ENCODE measurements at regions not wholly inside any gene's neighbourhood (a gene's known extent, or its start where the extent isn't known, plus 50 kb on each side); places are given as distances from the start of the nearest gene placed in this dataset.

GRCh38 chr5:63726496-63726895 is 235.7 kb downstream of the HTR1A start:
- DNase-seq = no peak

- no peak for DNase-seq
Measured at GRCh38 chr5:63719147-63719546, 243.1 kb downstream of the HTR1A start.

- no peak for DNase-seq
Measured at GRCh38 chr5:63700241-63700640, 262.0 kb downstream of the HTR1A start.

- no peak for DNase-seq
Measured at GRCh38 chr5:63697811-63698210, 264.4 kb downstream of the HTR1A start.

GRCh38 chr5:63690546-63690945 is 271.7 kb downstream of the HTR1A start:
- no peak for DNase-seq

GRCh38 chr5:63687854-63688516 is 274.3 kb downstream of the HTR1A start:
- DNase-seq = no peak

- no peak for DNase-seq
Measured at GRCh38 chr5:63686938-63687337, 275.3 kb downstream of the HTR1A start.

GRCh38 chr5:63686181-63686580 is 276.1 kb downstream of the HTR1A start:
- no peak for DNase-seq

GRCh38 chr5:63685454-63685853 is 276.8 kb downstream of the HTR1A start:
- DNase-seq = no peak

- no peak for DNase-seq
Measured at GRCh38 chr5:63674881-63675280, 287.4 kb downstream of the HTR1A start.

- no peak for DNase-seq
Measured at GRCh38 chr5:63655043-63655442, 307.2 kb downstream of the HTR1A start.

- DNase-seq = no peak
Measured at GRCh38 chr5:63650581-63650980, 311.7 kb downstream of the HTR1A start.

GRCh38 chr5:63648376-63648775 is 313.9 kb downstream of the HTR1A start:
- no peak for DNase-seq

GRCh38 chr5:63629951-63630630 is 332.2 kb downstream of the HTR1A start:
- DNase-seq = no peak

GRCh38 chr5:63613442-63613841 is 348.8 kb downstream of the HTR1A start:
- no peak for DNase-seq

GRCh38 chr5:63603996-63604395 is 358.2 kb downstream of the HTR1A start:
- no peak for DNase-seq

- no peak for DNase-seq
Measured at GRCh38 chr5:63602971-63603370, 359.3 kb downstream of the HTR1A start.

- DNase-seq = no peak
Measured at GRCh38 chr5:63596254-63596653, 366.0 kb downstream of the HTR1A start.

GRCh38 chr5:63573380-63573779 is 388.9 kb downstream of the HTR1A start:
- no peak for DNase-seq

GRCh38 chr5:63572740-63573139 is 389.5 kb downstream of the HTR1A start:
- no peak for DNase-seq

- no peak for DNase-seq
Measured at GRCh38 chr5:63570752-63571151, 391.5 kb downstream of the HTR1A start.

- no peak for DNase-seq
Measured at GRCh38 chr5:63564789-63565188, 397.5 kb downstream of the HTR1A start.

GRCh38 chr5:63563008-63563917 is 399.0 kb downstream of the HTR1A start:
- DNase-seq = no peak

GRCh38 chr5:63555874-63556273 is 406.4 kb downstream of the HTR1A start:
- DNase-seq = no peak

Measured in activated CD4-positive, alpha-beta T cell treated with anti-CD3 and anti-CD28 coated beads, Interleukin-2, amount 50 U/mL, for 1 hour (primary cell).